Astrocyte of the cerebellum (primary cell): ENCODE measurements at regions not wholly inside any gene's neighbourhood (a gene's known extent, or its start where the extent isn't known, plus 50 kb on each side); places are given as distances from the start of the nearest gene placed in this dataset.

Source experiments
- DNase-seq: peaks from one replicate; pipeline ENCODE4 v3.0.0-alpha.2; 2011; ENCODE audit warnings: low read depth
- H3K4me3 ChIP-seq: 2 replicates; pipeline ENCODE4 v1.5.1; 2011; ENCODE audit warnings: mild to moderate bottlenecking, low read depth, low read length, moderate library complexity
- CTCF ChIP-seq: IDR thresholded peaks from 2 replicates; pipeline ENCODE4 v1.5.1; 2012; ENCODE audit warnings: low read length, low read depth, moderate library complexity, mild to moderate bottlenecking; ENCODE audit errors: missing control alignments
- in situ Hi-C: cut with HindIII; loops from 2 replicates; pipeline ENCODE4 v1.10.0; 2017; ENCODE audit warnings: low sequenced_read_pairs

- in situ Hi-C loops = no loop called here
- H3K4me3 ChIP-seq = no peak overlapping the region
- no peak for DNase-seq
- TF ChIP-seq CTCF = no peak
These were observed 782.5 kb upstream of the SEMA6D start for GRCh38 chr15:46934851-46935250.

GRCh38 chr15:46938169-46938568 is 779.1 kb upstream of the SEMA6D start:
- TF ChIP-seq CTCF = no peak
- in situ Hi-C loops = no loop called here
- DNase-seq = no peak
- H3K4me3 ChIP-seq = no peak overlapping the region

- no peak for TF ChIP-seq CTCF
- H3K4me3 ChIP-seq = no peak overlapping the region
- no peak for DNase-seq
- in situ Hi-C loops = no loop called here
These were observed 776.1 kb upstream of the SEMA6D start for GRCh38 chr15:46941241-46941640.

- no peak for DNase-seq
- no peak for TF ChIP-seq CTCF
- in situ Hi-C loops = no loop called here
- no peak overlapping the region for H3K4me3 ChIP-seq
These were observed 770.4 kb upstream of the SEMA6D start for GRCh38 chr15:46946953-46947352.

- DNase-seq = no peak
- TF ChIP-seq CTCF = no peak
- in situ Hi-C loops = no loop called here
- H3K4me3 ChIP-seq = no peak overlapping the region
These were observed 761.7 kb upstream of the SEMA6D start for GRCh38 chr15:46955576-46955975.

- in situ Hi-C loops = no loop called here
- TF ChIP-seq CTCF = no peak
- no peak for DNase-seq
- H3K4me3 ChIP-seq = no peak overlapping the region
These were observed 760.8 kb upstream of the SEMA6D start for GRCh38 chr15:46956456-46956855.

- no peak for TF ChIP-seq CTCF
- DNase-seq = no peak
- no peak overlapping the region for H3K4me3 ChIP-seq
- in situ Hi-C loops = no loop called here
These were observed 760.4 kb upstream of the SEMA6D start for GRCh38 chr15:46956881-46957280.
